ENCODE measurements at regions not wholly inside any gene's neighbourhood (a gene's known extent, or its start where the extent isn't known, plus 50 kb on each side); places are given as distances from the start of the nearest gene placed in this dataset.

GRCh38 chr16:25488435-25488834 is 203.3 kb upstream of the HS3ST4 start (continued):
- TF ChIP-seq, protein P1, sequence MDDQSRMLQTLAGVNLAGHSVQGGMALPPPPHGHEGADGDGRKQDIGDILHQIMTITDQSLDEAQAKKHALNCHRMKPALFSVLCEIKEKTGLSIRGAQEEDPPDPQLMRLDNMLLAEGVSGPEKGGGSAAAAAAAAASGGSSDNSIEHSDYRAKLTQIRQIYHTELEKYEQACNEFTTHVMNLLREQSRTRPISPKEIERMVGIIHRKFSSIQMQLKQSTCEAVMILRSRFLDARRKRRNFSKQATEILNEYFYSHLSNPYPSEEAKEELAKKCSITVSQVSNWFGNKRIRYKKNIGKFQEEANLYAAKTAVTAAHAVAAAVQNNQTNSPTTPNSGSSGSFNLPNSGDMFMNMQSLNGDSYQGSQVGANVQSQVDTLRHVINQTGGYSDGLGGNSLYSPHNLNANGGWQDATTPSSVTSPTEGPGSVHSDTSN (IDR thresholded peaks at IDR 0.05), result no peak
- no peak for TF ChIP-seq ZFP36 (IDR thresholded peaks at IDR 0.05; ENCODE audit: borderline replicate concordance, partially characterized antibody)
- TF ChIP-seq FOSB (CRISPR knock-in tag; IDR thresholded peaks at IDR 0.05), result no peak

- DNase-seq (ENCODE audit: low read depth in 1 of 2, low spot score in 1 of 2) (no peak), ATAC-seq (no peak), FAIRE-seq (no peak)
- H3K4me1 ChIP-seq, result no peaks in the 10 kb centered on the region
- no peak overlapping the region for H3K4me3 ChIP-seq
- H3K9me3 ChIP-seq, result no peaks in the 10 kb centered on the region
- POLR2A ChIA-PET, result no interaction called here
- H3K27ac ChIP-seq, result no peak overlapping the region
- 0% methylated on average over 1 of the region's 1 CpG for whole genome bisulfite sequencing (ENCODE audit: missing lambda C conversion rate)
- TF ChIP-seq ZSCAN20 (CRISPR knock-in tag; IDR thresholded peaks at IDR 0.05) (no peak), USF2 (IDR thresholded peaks at IDR 0.05) (no peak), MYC (IDR thresholded peaks at IDR 0.05; ENCODE audit: borderline replicate concordance, low read length) (no peak), HOXA7 (CRISPR knock-in tag; IDR thresholded peaks at IDR 0.05) (no peak), HDAC2 (IDR thresholded peaks at IDR 0.05) (no peak), RFX5 (IDR thresholded peaks at IDR 0.05) (no peak), CEBPB (IDR thresholded peaks at IDR 0.05) (no peak), E2F6 (IDR thresholded peaks at IDR 0.05; ENCODE audit: borderline replicate concordance, low read depth) (no peak), POLR2A (IDR thresholded peaks at IDR 0.05; ENCODE audit: low read length) (no peak), KDM5A (IDR thresholded peaks at IDR 0.05) (no peak), RNF2 (IDR thresholded peaks at IDR 0.05; ENCODE audit: borderline replicate concordance, low read depth) (no peak), FOXS1 (CRISPR knock-in tag; IDR thresholded peaks at IDR 0.05) (no peak), ZFP36 (IDR thresholded peaks at IDR 0.05; ENCODE audit: borderline replicate concordance, partially characterized antibody) (no peak), MAFK (IDR thresholded peaks at IDR 0.05; ENCODE audit: partially characterized antibody) (no peak), NFE2L2 (conservative IDR thresholded peaks at IDR 0.05; ENCODE audit: low read length) (no peak)
- CTCF ChIA-PET, result no interaction called here
- H3K4me2 ChIP-seq, result no peak overlapping the region
These were observed 203.9 kb upstream of the HS3ST4 start for GRCh38 chr16:25487888-25488287.

DNA sequence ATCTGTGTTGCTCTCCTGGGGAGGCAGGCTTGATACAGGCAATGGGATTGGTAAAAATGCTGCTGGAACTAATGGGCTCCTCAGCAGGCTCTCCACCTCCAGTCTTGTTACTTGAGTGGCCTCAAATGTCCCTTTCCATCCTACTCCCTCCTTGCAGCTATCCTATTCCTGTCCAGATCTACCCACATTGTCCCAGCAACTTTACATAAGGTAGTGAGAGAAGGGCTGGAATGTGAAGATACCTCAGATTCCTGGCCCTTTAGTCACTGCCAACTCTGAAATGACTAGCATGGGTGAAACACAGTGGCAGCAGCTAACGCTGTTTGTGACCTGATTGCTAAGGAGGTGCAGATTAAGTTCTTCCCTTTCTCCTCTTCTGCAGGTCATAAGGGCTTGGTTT is 210.1 kb upstream of the HS3ST4 start:
- no peak overlapping the region for H3K4me2 ChIP-seq
- no peak overlapping the region for H3K27ac ChIP-seq
- FAIRE-seq, result no peak
- DNase-seq (ENCODE audit: low read depth in 1 of 2, low spot score in 1 of 2), result no peak
- no peak overlapping the region for H3K4me3 ChIP-seq
- POLR2A ChIA-PET, result no interaction called here
- TF ChIP-seq HOXB13 (CRISPR knock-in tag; IDR thresholded peaks at IDR 0.05; ENCODE audit: low read depth) (no peak), CHD4 (IDR thresholded peaks at IDR 0.05; ENCODE audit: borderline replicate concordance) (no peak)
- no peaks in the 10 kb centered on the region for H3K9me3 ChIP-seq
- CTCF ChIA-PET, result no interaction called here
- 0% methylated on average over 1 of the region's 1 CpG for WGBS (ENCODE audit: missing lambda C conversion rate)
- H3K4me1 ChIP-seq, result no peaks in the 10 kb centered on the region
- ATAC-seq, result no peak

GRCh38 chr16:25478476-25478875 is 213.3 kb upstream of the HS3ST4 start:
- POLR2A ChIA-PET, result no interaction called here
- Histone ChIP-seq H3K9me3 (no peaks in the 10 kb centered on the region), H3K27ac (no peak overlapping the region), H3K4me1 (no peaks in the 10 kb centered on the region), H3K4me3 (no peak overlapping the region), H3K4me2 (no peak overlapping the region)
- TF ChIP-seq GATA3 (IDR thresholded peaks at IDR 0.05; ENCODE audit: borderline replicate concordance) (no peak), ZSCAN20 (CRISPR knock-in tag; IDR thresholded peaks at IDR 0.05) (no peak), NR3C1 (IDR thresholded peaks at IDR 0.05) (no peak), E2F6 (IDR thresholded peaks at IDR 0.05; ENCODE audit: borderline replicate concordance, low read depth) (no peak), POLR2A (IDR thresholded peaks at IDR 0.05; ENCODE audit: low read length) (no peak), MYC (IDR thresholded peaks at IDR 0.05; ENCODE audit: borderline replicate concordance, low read length) (no peak), KDM5A (IDR thresholded peaks at IDR 0.05) (no peak)
- ATAC-seq (no peak), FAIRE-seq (no peak), DNase-seq (ENCODE audit: low read depth in 1 of 2, low spot score in 1 of 2) (no peak)
- WGBS (ENCODE audit: missing lambda C conversion rate), result 0% methylated on average over 1 of the region's 1 CpG
- CTCF ChIA-PET, result no interaction called here
